BLaER1 (cell line): ENCODE measurements at regions not wholly inside any gene's neighbourhood (a gene's known extent, or its start where the extent isn't known, plus 50 kb on each side); places are given as distances from the start of the nearest gene placed in this dataset.
"Not testable (repeated sequence)": the region's sequence is repeated elsewhere in the genome, so short reads cannot be mapped to it uniquely, and the experiment has no call there.

Source experiments
- H3K27ac ChIP-seq: shearing (Covaris generic); formaldehyde crosslinking; 2 replicates; pipeline ENCODE4 v1.8.1; 2022
- H3K27me3 ChIP-seq: shearing (Covaris generic); formaldehyde crosslinking; 2 replicates; pipeline ENCODE4 v1.8.1; 2022
- H3K36me3 ChIP-seq: shearing (Covaris generic); formaldehyde crosslinking; 2 replicates; pipeline ENCODE4 v1.8.1; 2022
- H3K4me1 ChIP-seq: shearing (Covaris generic); formaldehyde crosslinking; 2 replicates; pipeline ENCODE4 v1.8.1; 2022
- H3K4me2 ChIP-seq: shearing (Covaris generic); formaldehyde crosslinking; 2 replicates; pipeline ENCODE4 v1.8.1; 2022
- H3K4me3 ChIP-seq: shearing (Covaris generic); formaldehyde crosslinking; 2 replicates; pipeline ENCODE4 v1.8.1; 2022
- H3K9ac ChIP-seq: shearing (Covaris generic); formaldehyde crosslinking; 2 replicates; pipeline ENCODE4 v1.8.1; 2022
- H3K9me3 ChIP-seq: shearing (Covaris generic); formaldehyde crosslinking; 2 replicates; pipeline ENCODE4 v1.8.1; 2022
- H4K20me1 ChIP-seq: shearing (Covaris generic); formaldehyde crosslinking; 2 replicates; pipeline ENCODE4 v1.8.1; 2022
- Cebpa-rat ChIP-seq: shearing (Covaris generic); IDR thresholded peaks from 2 replicates; pipeline ENCODE4 v1.8.1; 2022

DNA sequence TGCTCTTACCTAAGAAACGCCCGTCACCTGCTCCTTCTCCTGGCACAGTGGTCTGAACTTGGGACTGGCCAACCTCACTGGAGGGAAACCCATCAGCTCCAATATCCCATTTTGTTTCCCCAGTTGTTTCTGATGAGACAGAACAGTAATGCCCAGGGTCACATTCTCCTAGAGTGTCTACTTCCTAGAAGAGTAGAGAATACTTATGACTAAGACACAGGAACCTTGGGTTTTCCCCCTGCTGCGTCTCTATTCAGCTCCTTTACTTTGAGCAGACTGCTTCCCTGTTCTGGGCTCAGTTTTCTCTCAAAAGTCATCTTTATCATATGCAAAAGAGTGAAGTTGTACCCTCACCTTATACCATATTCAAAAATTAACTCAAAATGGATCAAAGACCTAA is 79.4 kb downstream of the POLR2M start:
- peak overlapping the region; percentile 79; the same call in 1 of the 2 replicates for H3K4me2 ChIP-seq
- no peaks in the 10 kb centered on the region for H3K36me3 ChIP-seq
- no peaks in the 10 kb centered on the region for H4K20me1 ChIP-seq
- H3K9ac ChIP-seq: no peak overlapping the region
- no peak for TF ChIP-seq Cebpa-rat
- H3K9me3 ChIP-seq: no peaks in the 10 kb centered on the region
- no peaks in the 10 kb centered on the region for H3K27me3 ChIP-seq
- H3K4me1 ChIP-seq: peaks cover 61% of the 10 kb centered on the region
- no peak overlapping the region for H3K27ac ChIP-seq
- no peak overlapping the region for H3K4me3 ChIP-seq

DNA sequence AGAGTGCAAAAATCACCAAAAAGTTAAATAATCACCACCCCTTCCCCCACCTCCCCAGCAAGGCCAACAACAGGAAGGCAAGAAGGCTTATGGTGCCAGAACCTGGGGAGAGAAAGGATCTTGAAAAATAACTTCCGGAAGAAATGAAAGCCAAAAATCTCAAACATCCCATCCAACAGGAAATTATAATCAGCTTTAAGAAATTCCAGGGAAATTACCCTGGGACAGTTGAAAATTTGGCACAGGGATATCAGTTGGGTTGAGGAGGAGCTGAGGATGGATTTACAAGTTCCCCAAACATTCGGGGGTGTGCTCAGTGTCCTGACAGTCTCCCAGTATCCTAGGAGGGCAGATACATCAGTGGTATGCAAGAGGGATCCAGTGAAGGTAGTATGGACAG is 82.7 kb downstream of the POLR2M start:
- no peaks in the 10 kb centered on the region for H3K9me3 ChIP-seq
- no peak overlapping the region for H3K4me2 ChIP-seq
- H3K9ac ChIP-seq: no peak overlapping the region
- H4K20me1 ChIP-seq: no peaks in the 10 kb centered on the region
- H3K4me1 ChIP-seq: peaks cover 28% of the 10 kb centered on the region
- no peaks in the 10 kb centered on the region for H3K27me3 ChIP-seq
- no peaks in the 10 kb centered on the region for H3K36me3 ChIP-seq
- no peak for TF ChIP-seq Cebpa-rat
- H3K4me3 ChIP-seq: no peak overlapping the region
- H3K27ac ChIP-seq: no peak overlapping the region

- Histone ChIP-seq H3K4me1 (peaks cover 20% of the 10 kb centered on the region), H3K27me3 (no peaks in the 10 kb centered on the region), H4K20me1 (no peaks in the 10 kb centered on the region), H3K27ac (no peak overlapping the region), H3K4me3 (no peak overlapping the region), H3K9me3 (no peaks in the 10 kb centered on the region), H3K9ac (no peak overlapping the region), H3K4me2 (no peak overlapping the region), H3K36me3 (no peaks in the 10 kb centered on the region)
- TF ChIP-seq Cebpa-rat: no peak
Observed at GRCh38 chr15:57792724-57793449, 86.4 kb downstream of the POLR2M start.

DNA sequence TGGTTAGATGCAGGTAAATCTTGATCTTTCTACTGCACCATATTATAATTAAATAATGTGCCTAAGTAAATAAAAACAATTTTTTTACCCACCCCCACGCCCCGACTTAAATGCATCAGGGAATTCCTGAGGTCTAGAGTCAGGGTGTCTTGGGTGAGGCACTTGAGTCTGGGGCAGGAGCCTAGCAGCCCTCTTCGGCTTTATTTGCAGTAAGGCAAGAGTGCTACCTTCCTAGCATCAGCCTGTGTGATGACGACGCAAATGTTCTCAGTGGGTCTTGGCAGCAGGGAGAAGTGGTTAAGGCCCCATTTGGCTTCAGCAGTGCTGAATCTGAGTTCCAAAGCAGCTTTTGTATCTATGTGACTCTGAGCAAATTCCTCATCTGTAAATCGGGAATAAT is 88.7 kb downstream of the POLR2M start:
- Histone ChIP-seq H3K4me2 (no peak overlapping the region), H4K20me1 (no peaks in the 10 kb centered on the region), H3K9ac (no peak overlapping the region), H3K27me3 (no peaks in the 10 kb centered on the region), H3K9me3 (no peaks in the 10 kb centered on the region), H3K36me3 (no peaks in the 10 kb centered on the region), H3K4me3 (no peak overlapping the region), H3K4me1 (peaks cover 15% of the 10 kb centered on the region), H3K27ac (no peak overlapping the region)
- TF ChIP-seq Cebpa-rat: no peak

GRCh38 chr15:57796146-57796545 is 89.6 kb downstream of the POLR2M start:
- Histone ChIP-seq H4K20me1 (no peaks in the 10 kb centered on the region), H3K36me3 (no peaks in the 10 kb centered on the region), H3K4me2 (no peak overlapping the region), H3K27ac (no peak overlapping the region), H3K9ac (no peak overlapping the region), H3K4me3 (no peak overlapping the region), H3K4me1 (peaks cover 15% of the 10 kb centered on the region), H3K9me3 (no peaks in the 10 kb centered on the region), H3K27me3 (no peaks in the 10 kb centered on the region)
- TF ChIP-seq Cebpa-rat: no peak

GRCh38 chr15:57797110-57797509 is 90.6 kb downstream of the POLR2M start:
- H3K27me3 ChIP-seq: no peaks in the 10 kb centered on the region
- no peak overlapping the region for H3K4me3 ChIP-seq
- no peaks in the 10 kb centered on the region for H3K9me3 ChIP-seq
- no peak overlapping the region for H3K27ac ChIP-seq
- TF ChIP-seq Cebpa-rat: no peak
- H3K36me3 ChIP-seq: no peaks in the 10 kb centered on the region
- H3K4me1 ChIP-seq: peaks cover 15% of the 10 kb centered on the region
- H3K9ac ChIP-seq: no peak overlapping the region
- peak overlapping the region; percentile 49 for H3K4me2 ChIP-seq
- no peaks in the 10 kb centered on the region for H4K20me1 ChIP-seq

- TF ChIP-seq Cebpa-rat: no peak
- Histone ChIP-seq H3K27ac (no peak overlapping the region), H3K9ac (no peak overlapping the region), H3K4me3 (no peak overlapping the region), H3K4me2 (peak overlapping the region; percentile 49), H3K4me1 (peaks cover 15% of the 10 kb centered on the region), H4K20me1 (no peaks in the 10 kb centered on the region), H3K36me3 (no peaks in the 10 kb centered on the region), H3K27me3 (no peaks in the 10 kb centered on the region), H3K9me3 (no peaks in the 10 kb centered on the region)
Observed at GRCh38 chr15:57797568-57798267, 91.2 kb downstream of the POLR2M start.

- no peak overlapping the region for H3K4me3 ChIP-seq
Observed at GRCh38 chr15:57806003-57806402, 99.5 kb downstream of the POLR2M start.

DNA sequence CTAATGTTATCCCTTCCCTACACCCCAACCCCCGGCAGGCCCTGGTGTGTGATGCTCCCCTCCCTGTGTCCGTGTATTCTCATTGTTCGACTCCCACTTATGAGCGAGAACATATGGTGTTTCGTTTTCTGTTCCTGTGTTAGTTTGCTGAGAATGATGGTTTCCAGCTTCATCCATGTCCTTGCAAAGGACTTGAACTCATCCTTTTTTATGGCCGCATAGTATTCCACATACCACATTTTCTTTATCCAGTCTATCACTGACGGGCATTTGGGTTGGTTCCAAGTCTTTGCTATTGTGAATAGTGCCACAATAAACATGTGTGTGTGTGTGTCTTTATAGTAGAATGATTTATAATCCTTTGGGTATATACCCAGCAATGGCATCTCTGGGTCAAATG is 102.8 kb downstream of the POLR2M start:
- not testable (repeated sequence) for H3K9me3 ChIP-seq, H3K4me1 ChIP-seq

More at GRCh38 chr15:57806003-57806402, 99.5 kb downstream of the POLR2M start:
- Histone ChIP-seq H3K27ac (no peak overlapping the region), H3K9me3 (no peaks in the 10 kb centered on the region), H3K9ac (no peak overlapping the region), H3K36me3 (no peaks in the 10 kb centered on the region), H3K4me1 (no peaks in the 10 kb centered on the region), H4K20me1 (no peaks in the 10 kb centered on the region), H3K27me3 (no peaks in the 10 kb centered on the region), H3K4me2 (no peak overlapping the region)
- no peak for TF ChIP-seq Cebpa-rat

GRCh38 chr15:57816599-57816998 is 110.1 kb downstream of the POLR2M start:
- Histone ChIP-seq H4K20me1 (no peaks in the 10 kb centered on the region), H3K4me2 (no peak overlapping the region), H3K27ac (no peak overlapping the region), H3K9me3 (peaks cover 4% of the 10 kb centered on the region; the same call in 1 of the 2 replicates), H3K36me3 (no peaks in the 10 kb centered on the region), H3K4me1 (no peaks in the 10 kb centered on the region), H3K27me3 (no peaks in the 10 kb centered on the region), H3K9ac (no peak overlapping the region), H3K4me3 (no peak overlapping the region)
- TF ChIP-seq Cebpa-rat: no peak

More for the DNA sequence above, 102.8 kb downstream of the POLR2M start:
- H3K36me3 ChIP-seq, H3K4me2 ChIP-seq, H3K27me3 ChIP-seq, H4K20me1 ChIP-seq, H3K9ac ChIP-seq, H3K4me3 ChIP-seq, H3K27ac ChIP-seq: not testable (repeated sequence)
